ENCODE measurements at regions not wholly inside any gene's neighbourhood (a gene's known extent, or its start where the extent isn't known, plus 50 kb on each side); places are given as distances from the start of the nearest gene placed in this dataset.

DNA sequence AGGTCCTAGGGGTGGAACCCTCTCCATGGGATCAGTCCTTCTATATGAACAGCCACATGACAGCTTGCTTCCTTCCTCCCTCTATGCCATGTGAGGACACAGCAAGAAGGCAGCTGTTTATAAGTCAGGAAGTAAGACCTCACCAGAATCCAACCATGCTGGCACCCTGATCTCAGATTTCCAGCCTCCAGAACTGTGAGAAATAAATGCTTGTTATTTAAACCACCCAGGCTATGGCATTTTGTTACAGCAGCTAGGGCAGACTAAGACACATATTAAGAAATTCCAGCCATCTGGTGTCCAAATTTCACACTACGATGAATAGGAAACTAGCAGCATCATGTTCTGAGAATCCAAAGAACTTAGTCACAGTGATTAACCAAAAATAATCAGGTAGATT lies 140.1 kb downstream of the ZFAND4 start:
- Histone ChIP-seq H3K9me3 (ENCODE audit: low read length) (no peaks in the 10 kb centered on the region), H4K20me1 (ENCODE audit: insufficient read depth) (no peaks in the 10 kb centered on the region)

GRCh38 chr10:45526309-45526905 lies 146.2 kb downstream of the ZFAND4 start:
- no peak overlapping the region for H3K27ac ChIP-seq (ENCODE audit: low read length)
- H3K36me3 ChIP-seq (ENCODE audit: insufficient read depth, low read length): no peaks in the 10 kb centered on the region
- H3K79me2 ChIP-seq (replicated peaks; ENCODE audit: insufficient read depth, low read length): no peaks in the 10 kb centered on the region
- no peak overlapping the region for H3K9ac ChIP-seq (ENCODE audit: low read length)
- H3K4me2 ChIP-seq (ENCODE audit: low read length): no peak overlapping the region
- no peak overlapping the region for H2AFZ ChIP-seq (ENCODE audit: low read depth, low read length)
- no peaks in the 10 kb centered on the region for H3F3A ChIP-seq (ENCODE audit: insufficient read depth, low read length, poor library complexity, severe bottlenecking)
- no peak overlapping the region for H3K4me3 ChIP-seq (ENCODE audit: low read length)
- no peaks in the 10 kb centered on the region for H3K9me2 ChIP-seq (ENCODE audit: insufficient read depth, low read length)
- no peaks in the 10 kb centered on the region for H3K9me3 ChIP-seq (ENCODE audit: low read length)
- no peaks in the 10 kb centered on the region for H3K27me3 ChIP-seq (ENCODE audit: insufficient read depth, low read depth, low read length)
- no peaks in the 10 kb centered on the region for H4K20me1 ChIP-seq (ENCODE audit: insufficient read depth)
- TF ChIP-seq MXI1 (conservative IDR thresholded peaks at IDR 0.05; ENCODE audit: poor library complexity, severe bottlenecking) (no peak), TAF1 (IDR thresholded peaks at IDR 0.05; ENCODE audit: low read depth) (no peak), POLR2AphosphoS5 (IDR thresholded peaks at IDR 0.05) (no peak), SMC3 (conservative IDR thresholded peaks at IDR 0.05; ENCODE audit: poor library complexity) (no peak), RAD21 (conservative IDR thresholded peaks at IDR 0.05) (no peak), EZH2 (IDR thresholded peaks at IDR 0.05; ENCODE audit: borderline replicate concordance, insufficient read depth, low read length, poor library complexity, severe bottlenecking) (no peak), REST (IDR thresholded peaks at IDR 0.05; ENCODE audit: borderline replicate concordance) (no peak)
- TF ChIP-seq, protein P1, sequence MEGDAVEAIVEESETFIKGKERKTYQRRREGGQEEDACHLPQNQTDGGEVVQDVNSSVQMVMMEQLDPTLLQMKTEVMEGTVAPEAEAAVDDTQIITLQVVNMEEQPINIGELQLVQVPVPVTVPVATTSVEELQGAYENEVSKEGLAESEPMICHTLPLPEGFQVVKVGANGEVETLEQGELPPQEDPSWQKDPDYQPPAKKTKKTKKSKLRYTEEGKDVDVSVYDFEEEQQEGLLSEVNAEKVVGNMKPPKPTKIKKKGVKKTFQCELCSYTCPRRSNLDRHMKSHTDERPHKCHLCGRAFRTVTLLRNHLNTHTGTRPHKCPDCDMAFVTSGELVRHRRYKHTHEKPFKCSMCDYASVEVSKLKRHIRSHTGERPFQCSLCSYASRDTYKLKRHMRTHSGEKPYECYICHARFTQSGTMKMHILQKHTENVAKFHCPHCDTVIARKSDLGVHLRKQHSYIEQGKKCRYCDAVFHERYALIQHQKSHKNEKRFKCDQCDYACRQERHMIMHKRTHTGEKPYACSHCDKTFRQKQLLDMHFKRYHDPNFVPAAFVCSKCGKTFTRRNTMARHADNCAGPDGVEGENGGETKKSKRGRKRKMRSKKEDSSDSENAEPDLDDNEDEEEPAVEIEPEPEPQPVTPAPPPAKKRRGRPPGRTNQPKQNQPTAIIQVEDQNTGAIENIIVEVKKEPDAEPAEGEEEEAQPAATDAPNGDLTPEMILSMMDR (IDR thresholded peaks at IDR 0.05; ENCODE audit: poor library complexity, severe bottlenecking): no peak

More for the DNA sequence above, 140.1 kb downstream of the ZFAND4 start:
- Histone ChIP-seq H3K4me3 (ENCODE audit: low read length) (no peak overlapping the region), H3K36me3 (ENCODE audit: insufficient read depth, low read length) (no peaks in the 10 kb centered on the region), H3K4me2 (ENCODE audit: low read length) (no peak overlapping the region), H3K79me2 (replicated peaks; ENCODE audit: insufficient read depth, low read length) (peaks cover 4% of the 10 kb centered on the region), H3K27me3 (ENCODE audit: insufficient read depth, low read depth, low read length) (no peaks in the 10 kb centered on the region), H3K9me2 (ENCODE audit: insufficient read depth, low read length) (no peaks in the 10 kb centered on the region), H3F3A (ENCODE audit: insufficient read depth, low read length, poor library complexity, severe bottlenecking) (no peaks in the 10 kb centered on the region), H2AFZ (ENCODE audit: low read depth, low read length) (no peak overlapping the region), H3K27ac (ENCODE audit: low read length) (no peak overlapping the region), H3K9ac (ENCODE audit: low read length) (no peak overlapping the region)
- TF ChIP-seq RAD21 (conservative IDR thresholded peaks at IDR 0.05): no peak
- no peak for TF ChIP-seq MXI1 (conservative IDR thresholded peaks at IDR 0.05; ENCODE audit: poor library complexity, severe bottlenecking)
- no peak for TF ChIP-seq EP300 (conservative IDR thresholded peaks at IDR 0.05; ENCODE audit: poor library complexity, severe bottlenecking)
- no peak for TF ChIP-seq EZH2 (IDR thresholded peaks at IDR 0.05; ENCODE audit: borderline replicate concordance, insufficient read depth, low read length, poor library complexity, severe bottlenecking)
- TF ChIP-seq SMC3 (conservative IDR thresholded peaks at IDR 0.05; ENCODE audit: poor library complexity): no peak
- TF ChIP-seq REST (IDR thresholded peaks at IDR 0.05; ENCODE audit: borderline replicate concordance): no peak
- TF ChIP-seq POLR2AphosphoS5 (IDR thresholded peaks at IDR 0.05): no peak
- no peak for TF ChIP-seq TAF1 (IDR thresholded peaks at IDR 0.05; ENCODE audit: low read depth)
- TF ChIP-seq, protein P1 (IDR thresholded peaks at IDR 0.05; ENCODE audit: poor library complexity, severe bottlenecking): no peak
